ENCODE measurements at regions not wholly inside any gene's neighbourhood (a gene's known extent, or its start where the extent isn't known, plus 50 kb on each side); places are given as distances from the start of the nearest gene placed in this dataset.

DNA sequence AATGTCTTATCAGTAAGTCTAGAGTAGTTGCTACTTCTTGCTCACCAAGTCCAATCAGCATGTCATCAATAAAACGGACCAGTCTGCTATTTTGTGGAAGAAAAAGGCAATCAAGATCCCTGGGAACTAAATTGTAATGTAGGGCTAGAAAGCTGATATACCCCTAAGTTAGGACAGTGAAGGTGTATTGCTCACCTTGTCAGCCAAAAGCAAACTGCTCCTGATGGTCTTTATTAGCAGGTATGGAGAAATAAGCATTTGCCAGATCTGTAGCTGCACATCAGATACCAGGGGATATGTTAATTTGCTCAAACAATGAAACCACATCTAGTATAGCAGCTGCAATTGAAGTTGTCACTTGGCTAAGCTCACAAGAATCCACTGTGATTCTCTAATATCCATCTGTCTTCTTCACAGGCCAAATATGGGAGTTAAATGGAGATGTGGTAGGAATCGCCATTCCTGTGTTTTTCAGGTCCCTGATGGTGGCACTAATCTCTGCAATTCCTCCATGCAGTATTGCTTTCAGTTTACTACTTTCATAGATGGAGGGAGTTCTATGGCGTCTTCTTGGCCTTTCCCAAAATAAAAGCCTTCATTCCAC lies 75.0 kb downstream of the TMEM237 start:
- no peak for TF ChIP-seq NRF1 (IDR thresholded peaks at IDR 0.05; ENCODE audit: low read depth, low read length)
- TF ChIP-seq, protein P1, sequence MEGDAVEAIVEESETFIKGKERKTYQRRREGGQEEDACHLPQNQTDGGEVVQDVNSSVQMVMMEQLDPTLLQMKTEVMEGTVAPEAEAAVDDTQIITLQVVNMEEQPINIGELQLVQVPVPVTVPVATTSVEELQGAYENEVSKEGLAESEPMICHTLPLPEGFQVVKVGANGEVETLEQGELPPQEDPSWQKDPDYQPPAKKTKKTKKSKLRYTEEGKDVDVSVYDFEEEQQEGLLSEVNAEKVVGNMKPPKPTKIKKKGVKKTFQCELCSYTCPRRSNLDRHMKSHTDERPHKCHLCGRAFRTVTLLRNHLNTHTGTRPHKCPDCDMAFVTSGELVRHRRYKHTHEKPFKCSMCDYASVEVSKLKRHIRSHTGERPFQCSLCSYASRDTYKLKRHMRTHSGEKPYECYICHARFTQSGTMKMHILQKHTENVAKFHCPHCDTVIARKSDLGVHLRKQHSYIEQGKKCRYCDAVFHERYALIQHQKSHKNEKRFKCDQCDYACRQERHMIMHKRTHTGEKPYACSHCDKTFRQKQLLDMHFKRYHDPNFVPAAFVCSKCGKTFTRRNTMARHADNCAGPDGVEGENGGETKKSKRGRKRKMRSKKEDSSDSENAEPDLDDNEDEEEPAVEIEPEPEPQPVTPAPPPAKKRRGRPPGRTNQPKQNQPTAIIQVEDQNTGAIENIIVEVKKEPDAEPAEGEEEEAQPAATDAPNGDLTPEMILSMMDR (IDR thresholded peaks at IDR 0.05; ENCODE audit: control extremely low read depth in 1 of 3, insufficient read depth in 1 of 3, low read depth in 1 of 3, low read length in 3 of 3) = no peak
- TF ChIP-seq TEAD4 (IDR thresholded peaks at IDR 0.05; ENCODE audit: low read depth, low read length) = no peak
- TF ChIP-seq BRCA1 (IDR thresholded peaks at IDR 0.05; ENCODE audit: low read depth, low read length) = no peak
- TF ChIP-seq YY1 (IDR thresholded peaks at IDR 0.05; ENCODE audit: low read depth, low read length) = no peak
- TF ChIP-seq TCF12 (IDR thresholded peaks at IDR 0.05; ENCODE audit: low read depth, low read length) = no peak
- TF ChIP-seq, protein P2, sequence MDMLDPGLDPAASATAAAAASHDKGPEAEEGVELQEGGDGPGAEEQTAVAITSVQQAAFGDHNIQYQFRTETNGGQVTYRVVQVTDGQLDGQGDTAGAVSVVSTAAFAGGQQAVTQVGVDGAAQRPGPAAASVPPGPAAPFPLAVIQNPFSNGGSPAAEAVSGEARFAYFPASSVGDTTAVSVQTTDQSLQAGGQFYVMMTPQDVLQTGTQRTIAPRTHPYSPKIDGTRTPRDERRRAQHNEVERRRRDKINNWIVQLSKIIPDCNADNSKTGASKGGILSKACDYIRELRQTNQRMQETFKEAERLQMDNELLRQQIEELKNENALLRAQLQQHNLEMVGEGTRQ (IDR thresholded peaks at IDR 0.05; ENCODE audit: low read length) = no peak
- no peak for TF ChIP-seq CEBPB (IDR thresholded peaks at IDR 0.05; ENCODE audit: low read depth, low read length)
- TF ChIP-seq POLR2A (IDR thresholded peaks at IDR 0.05; ENCODE audit: control extremely low read depth in 1 of 2, low read depth in 2 of 2, low read length in 2 of 2) = no peak
- no peak for TF ChIP-seq SIN3A (conservative IDR thresholded peaks at IDR 0.05 in 1 of 2, IDR thresholded peaks at IDR 0.05 in 1 of 2; ENCODE audit: low read depth in 1 of 2, low read length in 2 of 2)
- no peak for TF ChIP-seq RNF2 (IDR thresholded peaks at IDR 0.05; ENCODE audit: borderline replicate concordance, low read depth, low read length, missing control alignments, poor library complexity, severe bottlenecking)
- no peak for TF ChIP-seq HDAC2 (IDR thresholded peaks at IDR 0.05; ENCODE audit: borderline replicate concordance in 1 of 2, low read depth in 2 of 2, low read length in 2 of 2)
- TF ChIP-seq RXRA (IDR thresholded peaks at IDR 0.05; ENCODE audit: insufficient read depth, low read depth, low read length) = no peak
